Astrocyte of the spinal cord (primary cell): ENCODE measurements at regions not wholly inside any gene's neighbourhood (a gene's known extent, or its start where the extent isn't known, plus 50 kb on each side); places are given as distances from the start of the nearest gene placed in this dataset.

ENCODE experiments used
- DNase-seq: peaks from one replicate; pipeline ENCODE4 v3.0.0; 2011; ENCODE audit warnings: low read depth, low spot score
- H3K4me3 ChIP-seq: 2 replicates; pipeline ENCODE4 v1.5.1; 2011; ENCODE audit warnings: low read depth, mild to moderate bottlenecking, low read length, moderate library complexity
- in situ Hi-C: cut with HindIII; loops from 2 replicates; pipeline ENCODE4 v1.10.0; 2017; ENCODE audit warnings: low sequenced_read_pairs
- TF ChIP-seq, protein P1 (sequence below): IDR thresholded peaks from 2 replicates; pipeline ENCODE4 v1.5.1; 2012; ENCODE audit warnings: low read depth, mild to moderate bottlenecking, low read length, inconsistent platforms

DNA sequence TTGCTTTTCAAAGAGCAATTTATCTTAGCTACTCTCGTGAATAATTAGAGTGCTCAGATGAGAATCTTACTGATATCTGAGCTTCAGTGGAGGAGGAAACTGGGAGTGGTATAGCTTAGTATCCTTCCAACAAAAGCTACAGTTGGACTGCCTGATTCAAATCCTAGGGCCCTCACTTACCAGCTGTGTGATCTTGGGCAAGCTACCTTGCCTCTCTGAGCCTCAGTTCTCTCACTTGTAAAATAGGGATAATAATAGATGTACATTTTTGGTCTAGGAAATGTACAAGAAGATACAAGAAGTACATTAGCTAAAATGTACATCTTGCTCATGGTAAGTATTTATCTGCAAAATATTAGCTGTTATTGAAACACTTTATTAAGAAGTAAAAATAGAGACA lies 502.0 kb downstream of the HAPSTR1 start:
- TF ChIP-seq, protein P1, sequence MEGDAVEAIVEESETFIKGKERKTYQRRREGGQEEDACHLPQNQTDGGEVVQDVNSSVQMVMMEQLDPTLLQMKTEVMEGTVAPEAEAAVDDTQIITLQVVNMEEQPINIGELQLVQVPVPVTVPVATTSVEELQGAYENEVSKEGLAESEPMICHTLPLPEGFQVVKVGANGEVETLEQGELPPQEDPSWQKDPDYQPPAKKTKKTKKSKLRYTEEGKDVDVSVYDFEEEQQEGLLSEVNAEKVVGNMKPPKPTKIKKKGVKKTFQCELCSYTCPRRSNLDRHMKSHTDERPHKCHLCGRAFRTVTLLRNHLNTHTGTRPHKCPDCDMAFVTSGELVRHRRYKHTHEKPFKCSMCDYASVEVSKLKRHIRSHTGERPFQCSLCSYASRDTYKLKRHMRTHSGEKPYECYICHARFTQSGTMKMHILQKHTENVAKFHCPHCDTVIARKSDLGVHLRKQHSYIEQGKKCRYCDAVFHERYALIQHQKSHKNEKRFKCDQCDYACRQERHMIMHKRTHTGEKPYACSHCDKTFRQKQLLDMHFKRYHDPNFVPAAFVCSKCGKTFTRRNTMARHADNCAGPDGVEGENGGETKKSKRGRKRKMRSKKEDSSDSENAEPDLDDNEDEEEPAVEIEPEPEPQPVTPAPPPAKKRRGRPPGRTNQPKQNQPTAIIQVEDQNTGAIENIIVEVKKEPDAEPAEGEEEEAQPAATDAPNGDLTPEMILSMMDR = no peak
- no peak for DNase-seq
- in situ Hi-C loops = no loop called here
- H3K4me3 ChIP-seq = no peak overlapping the region

DNA sequence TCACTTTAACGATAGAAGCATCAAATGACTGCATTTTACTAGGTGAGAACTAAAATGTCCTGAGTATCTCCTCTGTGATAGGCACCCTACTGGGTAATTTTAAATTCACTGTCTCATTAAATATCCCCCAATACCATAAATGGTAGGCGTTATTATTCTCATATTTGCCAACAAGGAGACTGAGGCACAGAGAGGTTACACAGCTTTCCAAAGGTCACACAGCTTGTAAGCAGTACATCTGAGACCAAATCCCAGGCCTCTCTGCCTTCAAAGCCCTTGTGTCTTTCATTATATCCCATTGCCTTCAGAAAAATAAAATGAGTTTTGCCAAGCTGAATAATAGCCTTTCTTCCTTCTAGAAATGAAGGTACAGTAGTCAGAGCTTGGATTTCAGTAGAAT lies 502.6 kb downstream of the HAPSTR1 start:
- H3K4me3 ChIP-seq = no peak overlapping the region

DNA sequence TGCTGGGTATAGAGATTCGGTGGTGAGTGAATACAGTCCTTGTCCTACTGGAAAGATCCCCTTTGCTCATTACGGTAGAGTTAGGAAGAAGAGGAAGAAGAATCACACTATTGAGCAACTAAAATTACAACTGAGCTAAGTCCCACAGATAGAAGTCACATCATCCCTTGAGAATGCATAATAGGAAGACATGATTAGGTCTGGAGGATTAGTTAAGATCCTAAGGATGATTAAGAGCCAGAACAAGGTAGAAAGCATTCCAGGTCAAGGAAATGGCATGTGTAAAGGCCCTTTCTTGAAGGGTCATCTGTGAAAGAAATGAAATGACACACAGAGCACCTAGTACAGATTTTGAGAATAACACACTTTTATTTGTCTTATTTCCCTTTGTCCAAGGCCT lies 503.5 kb downstream of the HAPSTR1 start:
- TF ChIP-seq, protein P1 = no peak
- in situ Hi-C loops = no loop called here
- H3K4me3 ChIP-seq = no peak overlapping the region
- no peak for DNase-seq

More for the DNA sequence above, 502.6 kb downstream of the HAPSTR1 start:
- in situ Hi-C loops = no loop called here
- TF ChIP-seq, protein P1 = no peak
- no peak for DNase-seq

DNA sequence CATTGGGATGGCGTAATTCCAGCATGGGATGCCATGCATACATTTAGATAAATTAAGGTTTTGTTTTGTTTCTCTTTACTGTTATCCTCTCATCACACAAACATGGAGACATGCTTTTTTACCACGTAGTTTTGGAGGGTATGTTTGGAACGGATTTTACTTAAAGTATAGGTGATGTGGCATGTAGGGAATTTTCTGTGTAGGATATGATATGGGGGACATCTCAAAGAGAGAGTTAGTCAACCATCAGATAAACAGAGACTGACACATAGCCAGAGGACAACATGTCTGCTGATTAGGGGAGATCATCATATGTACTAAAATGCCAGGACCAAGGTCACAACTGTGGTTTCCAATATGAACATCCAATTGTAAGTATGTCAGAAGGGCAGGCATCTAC lies 503.9 kb downstream of the HAPSTR1 start:
- no peak overlapping the region for H3K4me3 ChIP-seq
- DNase-seq = no peak
- in situ Hi-C loops = no loop called here
- TF ChIP-seq, protein P1 = no peak

DNA sequence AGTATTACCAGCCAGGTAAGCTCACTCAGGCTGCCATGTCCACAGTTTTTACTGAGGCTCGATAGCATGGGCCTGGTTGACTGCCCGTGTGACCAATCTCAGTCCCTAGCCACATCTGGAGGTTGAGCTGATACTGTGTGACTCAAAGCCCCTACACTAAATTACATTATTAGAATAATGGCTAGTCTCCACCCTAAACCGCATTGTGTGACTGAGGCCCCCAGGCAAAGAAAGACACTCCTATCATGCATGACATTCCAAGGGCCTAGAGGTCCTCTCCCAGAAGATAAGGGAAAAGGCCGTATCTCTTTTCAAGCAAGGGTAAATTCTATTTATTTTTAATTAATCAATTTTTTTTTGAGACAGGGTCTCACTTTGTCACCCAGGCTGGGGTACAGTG lies 505.3 kb downstream of the HAPSTR1 start:
- TF ChIP-seq, protein P1 = no peak
- no peak overlapping the region for H3K4me3 ChIP-seq
- in situ Hi-C loops = no loop called here
- no peak for DNase-seq

DNA sequence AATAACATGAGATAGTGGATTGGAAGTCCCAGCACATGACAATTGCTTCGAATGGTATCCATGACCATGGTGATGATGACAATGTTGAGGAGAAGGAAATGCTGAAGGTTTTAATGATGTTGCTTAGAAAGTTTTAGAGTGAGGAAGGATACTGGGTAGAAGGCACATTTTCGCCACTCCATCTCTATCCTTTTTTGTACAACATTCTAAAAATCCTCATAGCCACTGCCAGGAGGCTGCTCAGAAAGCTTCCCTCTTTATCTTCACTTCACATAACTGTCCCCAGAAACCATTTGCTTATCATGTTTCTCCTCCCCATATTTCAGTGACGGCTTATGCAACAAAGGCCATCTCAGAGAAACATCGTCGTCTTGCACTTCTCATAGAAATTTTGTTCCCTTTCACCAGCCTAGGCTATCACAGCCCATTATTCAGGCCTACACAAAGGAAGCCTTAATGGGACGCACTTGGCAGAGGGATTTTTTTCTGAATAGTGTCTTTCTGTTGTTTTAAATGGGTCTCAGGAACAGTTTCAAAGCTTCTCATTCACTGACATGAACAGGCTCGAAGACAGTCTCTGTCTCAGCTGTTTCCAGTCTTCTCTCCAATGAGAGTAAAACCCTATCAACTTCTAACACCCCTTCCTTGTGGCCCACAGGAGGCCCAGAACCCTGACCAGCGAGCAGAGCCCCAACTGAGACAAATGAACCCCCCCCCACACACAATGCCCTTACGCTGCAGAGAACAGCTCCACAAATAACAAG lies 506.7 kb downstream of the HAPSTR1 start:
- TF ChIP-seq, protein P1 = no peak
- no peak overlapping the region for H3K4me3 ChIP-seq
- in situ Hi-C loops = no loop called here
- no peak for DNase-seq
